ENCODE measurements at regions not wholly inside any gene's neighbourhood (a gene's known extent, or its start where the extent isn't known, plus 50 kb on each side); places are given as distances from the start of the nearest gene placed in this dataset.

DNA sequence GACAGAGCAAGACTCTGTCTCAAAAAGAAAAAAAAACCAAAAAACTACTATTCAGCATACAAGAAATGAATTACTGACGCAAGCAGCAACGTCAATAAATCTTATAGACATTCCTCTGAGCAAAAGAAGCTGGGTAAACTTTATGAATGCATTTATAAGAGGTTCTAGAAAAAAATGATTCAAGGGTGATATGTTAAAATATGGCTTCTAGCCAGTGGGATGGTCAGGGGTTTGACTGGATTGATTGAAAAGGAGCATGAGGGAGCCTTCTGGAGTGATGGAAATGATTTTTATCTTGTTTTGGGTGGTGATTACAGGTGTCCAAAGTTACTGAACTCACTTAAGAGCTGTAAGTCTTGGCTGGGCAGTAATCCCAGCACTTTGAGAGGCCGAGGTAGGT lies 64.9 kb upstream of the SALL4 start:
- DNase-seq, result no peak

DNA sequence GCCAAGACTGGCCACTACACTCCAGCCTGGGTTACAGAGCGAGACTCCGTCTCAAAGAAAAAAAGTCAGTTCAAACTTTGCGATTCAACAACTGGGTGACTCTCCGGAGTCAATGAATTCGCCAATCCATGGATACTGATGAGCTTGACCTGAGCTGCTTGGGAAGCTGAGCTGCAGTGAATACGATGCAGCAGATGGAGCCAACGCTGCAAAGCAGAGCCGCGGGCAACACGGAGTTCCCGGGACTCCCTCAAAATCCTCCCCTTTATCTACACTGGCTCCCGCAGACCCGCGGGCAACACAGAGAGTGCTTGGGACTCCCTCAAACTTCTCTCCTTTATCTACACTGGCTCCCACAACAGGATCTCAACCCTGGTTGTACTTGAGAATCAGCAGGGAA lies 62.6 kb upstream of the SALL4 start:
- DNase-seq, result no peak

DNA sequence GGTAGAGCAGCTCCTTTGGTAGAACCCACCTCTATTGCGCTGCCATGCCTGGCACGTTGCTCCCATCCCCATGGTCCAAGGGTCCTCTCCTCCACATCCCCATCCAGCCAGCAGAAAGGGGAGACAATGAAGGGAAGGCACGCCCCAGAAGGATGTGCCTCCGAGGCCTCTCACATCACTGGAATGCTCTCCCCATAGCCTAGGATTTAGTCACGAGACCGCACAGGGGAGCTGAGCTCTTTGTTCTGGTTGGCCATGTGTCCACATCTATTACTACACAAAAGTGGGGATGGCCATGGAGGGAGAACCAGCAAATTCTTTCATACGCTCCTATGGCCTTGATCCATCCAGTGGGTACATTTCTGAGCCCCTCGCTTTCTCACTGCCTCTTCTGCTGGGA lies 60.5 kb upstream of the SALL4 start:
- DNase-seq, result no peak

DNA sequence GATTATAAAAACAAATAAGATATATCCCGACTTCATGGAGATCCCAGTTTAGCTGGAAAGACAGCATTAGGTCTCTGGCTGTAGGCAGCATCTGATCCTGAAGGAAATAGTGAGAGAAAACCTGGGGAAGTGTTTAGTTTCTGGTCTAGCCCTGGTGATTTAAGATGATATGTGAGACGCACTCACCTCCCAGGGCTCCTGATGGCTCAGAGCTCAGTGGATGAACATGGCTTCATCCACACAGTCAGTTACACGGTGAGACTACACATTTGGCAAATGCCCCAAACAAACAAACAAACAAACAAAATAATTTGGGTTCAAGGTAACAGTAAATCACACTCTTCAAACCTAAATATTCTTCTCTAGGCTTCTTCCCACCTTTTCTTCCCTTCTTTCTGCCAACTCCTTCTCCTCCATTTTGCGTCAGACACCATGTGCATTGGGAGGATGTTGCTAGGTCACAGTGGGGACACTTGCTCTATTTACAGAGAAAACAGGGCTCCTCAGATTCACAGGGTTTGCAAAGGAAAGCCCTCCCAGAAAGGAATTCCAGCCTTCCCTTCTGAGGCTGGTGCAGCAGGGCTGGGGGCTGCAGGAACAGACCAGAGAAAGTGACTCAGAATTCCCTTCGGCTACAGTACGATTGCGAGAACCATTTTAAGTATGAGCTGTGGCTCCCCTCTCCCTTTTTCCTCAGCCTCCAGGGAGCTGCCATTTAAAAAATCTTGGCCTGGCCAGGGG lies 59.6 kb upstream of the SALL4 start:
- DNase-seq, result no peak

DNA sequence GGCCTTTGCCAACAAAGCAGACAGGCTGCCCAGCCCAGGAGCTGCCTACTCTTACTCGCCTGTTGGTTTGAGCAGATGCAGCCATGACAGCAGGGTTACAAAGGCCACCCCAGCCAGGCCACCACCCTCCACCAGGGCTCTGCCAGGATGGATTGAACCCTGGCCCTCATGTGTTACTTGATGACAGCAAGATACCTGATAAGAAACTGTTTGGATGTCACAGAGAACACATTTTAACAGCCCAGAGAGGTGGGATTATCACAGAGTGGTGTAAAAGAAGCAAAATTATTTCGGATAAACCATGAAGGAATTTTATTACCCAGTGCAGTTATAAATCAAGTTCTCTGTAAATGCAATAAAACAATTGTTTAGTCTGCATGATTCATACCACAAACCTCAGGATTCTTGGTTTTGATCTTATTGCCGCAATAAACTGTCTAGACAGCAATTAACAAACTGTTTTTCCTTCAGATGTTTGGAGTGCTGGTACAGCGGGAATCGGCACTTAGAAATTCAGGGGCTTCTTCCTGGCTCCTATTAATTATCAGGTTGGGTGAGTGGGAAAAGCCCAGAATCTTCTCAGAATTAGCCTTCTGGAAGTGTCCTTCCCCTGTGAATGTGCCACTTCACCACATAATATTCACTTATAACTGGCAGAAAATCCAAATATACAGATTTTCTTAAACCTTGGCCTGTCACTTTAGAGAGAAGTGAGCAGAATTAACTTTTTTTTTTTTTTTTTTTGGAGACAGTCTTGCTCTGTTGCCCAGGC lies 58.0 kb upstream of the SALL4 start:
- DNase-seq, result no peak

DNA sequence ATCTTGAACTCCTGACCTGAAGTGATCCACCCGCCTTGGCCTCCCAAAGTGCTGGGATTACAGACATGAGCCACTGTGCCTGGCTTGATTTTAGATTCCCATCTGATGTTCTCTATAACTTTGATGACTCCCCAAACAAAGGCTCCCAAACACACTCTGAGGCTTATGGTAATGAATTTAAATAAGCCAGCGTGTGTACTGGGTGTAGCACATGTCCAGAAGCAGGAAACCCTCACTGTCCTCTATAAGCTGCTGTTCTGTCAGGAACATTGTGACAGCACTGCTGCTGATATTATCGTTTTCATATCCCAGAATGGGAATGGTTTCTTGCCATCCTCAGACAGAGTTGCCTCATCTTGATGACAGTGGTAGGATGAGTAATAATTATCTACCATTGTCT lies 54.1 kb upstream of the SALL4 start:
- no peak for DNase-seq

DNA sequence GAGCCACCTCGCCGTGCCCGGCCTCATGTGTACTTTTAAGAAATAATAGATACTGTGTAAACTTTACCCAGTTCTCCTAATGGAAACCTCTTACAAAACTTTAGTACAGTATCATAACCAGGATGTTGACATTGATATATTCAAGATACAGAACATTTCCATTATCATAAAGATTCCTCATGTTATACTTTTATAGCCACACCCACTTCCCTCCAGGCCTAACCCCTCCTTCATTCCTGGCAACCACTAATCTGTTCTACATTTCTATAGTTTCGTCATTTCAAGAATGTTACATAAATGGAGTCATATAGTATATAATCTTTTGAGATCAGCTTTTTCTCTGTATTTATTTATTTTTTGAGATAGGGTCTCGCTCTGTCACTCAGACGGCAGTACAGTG lies 52.6 kb upstream of the SALL4 start:
- DNase-seq, result no peak

Measured in suppressor macrophage treated with lipopolysaccharide for 4 hours (primary cell).